Right lobe of liver (tissue), 6 donors: ENCODE measurements at regions not wholly inside any gene's neighbourhood (a gene's known extent, or its start where the extent isn't known, plus 50 kb on each side); places are given as distances from the start of the nearest gene placed in this dataset.

Experiments
- ATAC-seq, 4 donors: fragments of 200-7000 bp; cut with Tn5 transposase; one replicate each; pipeline ENCODE4 v1.9.1; 2020; ENCODE audit warnings: mild to moderate bottlenecking in 4 of 4, moderate library complexity in 4 of 4
- DNase-seq, 3 donors: peaks; one replicate each; pipeline ENCODE4 v3.0.0-alpha.2; 2020
- H3K27ac ChIP-seq, 3 donors: fragments of 200-600 bp; one replicate each; pipeline ENCODE4 v1.8.0; 2022
- H3K27me3 ChIP-seq, 2 donors: fragments of 200-600 bp; one replicate each; pipeline ENCODE4 v1.8.0; 2022
- H3K36me3 ChIP-seq, 4 donors: fragments of 200-600 bp; sonication (generic) in 1 of 4; one replicate each; pipeline versions ENCODE4 v1.5.1 to v1.8.0; 2017 to 2022; ENCODE audit warnings: control low read depth in 1 of 4
- H3K4me1 ChIP-seq, 4 donors: fragments of 200-600 bp; sonication (generic) in 1 of 4; one replicate each; pipeline versions ENCODE4 v1.5.1 to v1.8.0; 2017 to 2022; ENCODE audit warnings: control low read depth in 1 of 4
- H3K4me3 ChIP-seq, 3 donors: fragments of 200-600 bp; one replicate each; pipeline ENCODE4 v1.8.0; 2022
- H3K9me3 ChIP-seq, 4 donors: fragments of 200-600 bp; sonication (generic) in 1 of 4; one replicate each; pipeline versions ENCODE4 v1.5.1 to v1.8.0; 2017 to 2022; ENCODE audit warnings: control low read depth in 1 of 4
- CTCF ChIP-seq, 4 donors: fragments of 200-600 bp in 3 of 4; fragments of 450-650 bp in 1 of 4; IDR thresholded peaks; one replicate each; pipeline versions ENCODE4 v1.5.1 to v1.8.0; 2016 to 2022; ENCODE audit warnings: antibody characterized with exemption in 4 of 4, mild to moderate bottlenecking in 2 of 4
- POLR2A ChIP-seq: fragments of 450-650 bp; IDR thresholded peaks from one replicate; pipeline ENCODE4 v1.6.1; 2017; ENCODE audit warnings: antibody characterized with exemption, mild to moderate bottlenecking
- WGBS: methylation state at CpG from one replicate; pipeline ENCODE4 v1.1.6; 2018; ENCODE audit warnings: low coverage, low lambda C conversion rate; ENCODE audit not compliant: insufficient coverage; ENCODE audit errors: missing lambda C conversion rate; 5-methylcytosine and 5-hydroxymethylcytosine counted together
- intact Hi-C, 2 donors: fragments of 100-400 bp; cut with DNase I; formaldehyde crosslinking; loops; one replicate each; pipeline versions ENCODE4 v1.11.2 to v1.14.1; 2022
- donor health status: DM: no; HTN: yes; CAD: no.
- donor health status: DM: no; HTN: no; CAD: no.
- donor health status: DM: no; HTN: no; CAD: no.
- donor health status: DM: no; HTN: yes; CAD: no.
- donor health status: DM: no; HTN: yes; CAD: no.

DNA sequence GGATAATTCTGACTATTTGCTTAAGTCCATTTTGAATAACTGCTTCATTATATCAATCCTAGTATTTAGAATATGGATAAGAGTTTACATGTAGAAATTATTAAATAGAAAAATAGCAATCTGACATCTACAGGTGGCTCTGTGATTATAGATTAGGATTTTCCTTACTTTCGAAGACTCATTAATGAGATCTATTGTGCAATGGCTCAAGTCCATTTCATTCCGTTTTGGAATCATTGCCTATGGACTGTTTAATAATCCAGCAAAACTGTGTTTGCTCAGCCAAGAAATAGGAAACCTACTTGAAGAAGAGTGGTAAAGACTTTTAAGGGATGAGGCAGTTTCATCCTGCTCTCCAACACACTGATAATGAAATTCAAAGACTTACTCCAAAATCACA lies 67.8 kb upstream of the SSTR1 start:
- no peak for TF ChIP-seq POLR2A
- no peak for TF ChIP-seq CTCF (IDR thresholded peaks at IDR 0.05)
- Histone ChIP-seq H3K27ac (no peak overlapping the region), H3K27me3 (no peaks in the 10 kb centered on the region), H3K36me3 (no peaks in the 10 kb centered on the region), H3K9me3 (no peaks in the 10 kb centered on the region), H3K4me3 (no peak overlapping the region), H3K4me1 (no peaks in the 10 kb centered on the region)
- 58% methylated on average over 2 of the region's 2 CpGs for WGBS
- no peak for DNase-seq
- intact Hi-C loops = no loop called here
- no peak for ATAC-seq

DNA sequence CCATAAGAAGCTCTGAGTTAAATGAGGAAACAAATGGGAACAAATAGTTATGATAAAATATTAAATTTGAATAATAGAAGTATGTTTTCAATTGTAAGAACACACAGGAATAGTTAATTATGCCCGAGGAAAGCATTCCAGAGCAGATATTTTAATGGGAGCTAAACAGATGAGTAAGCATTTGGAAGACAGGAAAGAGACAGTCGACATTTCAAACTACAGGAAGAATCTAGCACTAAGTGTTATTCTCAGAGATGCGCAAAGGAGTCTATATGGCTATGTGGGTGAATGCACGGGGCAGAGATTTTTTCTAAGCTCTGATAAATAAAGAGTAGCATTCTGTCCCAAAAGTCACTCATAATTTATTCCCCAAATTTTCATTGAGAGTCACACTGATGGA lies 64.5 kb upstream of the SSTR1 start:
- intact Hi-C loops = no loop called here

GRCh38 chr14:38143659-38144505 lies 63.8 kb upstream of the SSTR1 start:
- no peaks in the 10 kb centered on the region for H3K9me3 ChIP-seq
- no peak for DNase-seq
- no peak for ATAC-seq
- TF ChIP-seq POLR2A (no peak), CTCF (IDR thresholded peaks at IDR 0.05) (no peak)
- no peak overlapping the region for H3K27ac ChIP-seq
- intact Hi-C loops = no loop called here
- H3K36me3 ChIP-seq = no peaks in the 10 kb centered on the region
- H3K27me3 ChIP-seq = no peaks in the 10 kb centered on the region
- H3K4me3 ChIP-seq = no peak overlapping the region
- 46% methylated on average over 6 of the region's 6 CpGs for WGBS
- H3K4me1 ChIP-seq = no peaks in the 10 kb centered on the region

More for the DNA sequence above, 64.5 kb upstream of the SSTR1 start:
- H3K4me3 ChIP-seq = no peak overlapping the region
- ATAC-seq (no peak), DNase-seq (no peak)
- H3K4me1 ChIP-seq = no peaks in the 10 kb centered on the region
- H3K36me3 ChIP-seq = no peaks in the 10 kb centered on the region
- no peak overlapping the region for H3K27ac ChIP-seq
- H3K9me3 ChIP-seq = no peaks in the 10 kb centered on the region
- H3K27me3 ChIP-seq = no peaks in the 10 kb centered on the region
- TF ChIP-seq POLR2A = no peak
- TF ChIP-seq CTCF (IDR thresholded peaks at IDR 0.05) = no peak
- WGBS = 54% methylated on average over 4 of the region's 4 CpGs

GRCh38 chr14:38145142-38145541 lies 62.6 kb upstream of the SSTR1 start:
- TF ChIP-seq POLR2A = no peak
- TF ChIP-seq CTCF (IDR thresholded peaks at IDR 0.05) = no peak
- Histone ChIP-seq H3K36me3 (no peaks in the 10 kb centered on the region), H3K27ac (no peak overlapping the region), H3K4me3 (no peak overlapping the region), H3K27me3 (no peaks in the 10 kb centered on the region), H3K4me1 (no peaks in the 10 kb centered on the region), H3K9me3 (no peaks in the 10 kb centered on the region)
- DNase-seq (no peak), ATAC-seq (no peak)
- intact Hi-C loops = no loop called here
- WGBS = 59% methylated on average over 4 of the region's 4 CpGs
